ENCODE measurements at regions not wholly inside any gene's neighbourhood (a gene's known extent, or its start where the extent isn't known, plus 50 kb on each side); places are given as distances from the start of the nearest gene placed in this dataset.

DNA sequence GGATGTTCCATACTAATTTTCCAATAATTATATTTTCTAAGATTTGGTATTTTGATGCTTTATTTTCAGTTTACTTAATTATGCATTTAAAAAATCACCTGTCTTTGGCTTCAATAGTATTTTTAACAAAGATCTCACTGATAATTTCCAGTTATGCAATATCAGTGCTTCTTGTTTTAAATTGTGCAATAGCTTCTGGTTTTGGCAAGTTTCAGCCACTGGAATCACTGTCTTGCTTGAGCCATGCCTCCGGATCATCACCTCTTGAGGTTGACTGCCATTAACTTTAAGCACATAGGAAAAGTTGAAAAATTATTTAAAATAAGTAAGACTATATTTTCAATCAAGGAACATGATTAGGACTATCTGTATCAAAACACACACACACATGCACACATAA lies 1242.1 kb downstream of the HACE1 start:
- intact Hi-C loops (cut with DNase I, micrococcal nuclease) = no loop called here
- H3K9me3 ChIP-seq = no peaks in the 10 kb centered on the region

GRCh38 chr6:103587722-103588121 lies 1272.0 kb downstream of the HACE1 start:
- no peaks in the 10 kb centered on the region for H3K4me1 ChIP-seq (ENCODE audit: low read depth)
- no peaks in the 10 kb centered on the region for H3K36me3 ChIP-seq (ENCODE audit: low read depth)
- intact Hi-C loops (cut with DNase I, micrococcal nuclease) = no loop called here
- H3K9me3 ChIP-seq = peaks cover 2% of the 10 kb centered on the region
- TF ChIP-seq, protein P1, sequence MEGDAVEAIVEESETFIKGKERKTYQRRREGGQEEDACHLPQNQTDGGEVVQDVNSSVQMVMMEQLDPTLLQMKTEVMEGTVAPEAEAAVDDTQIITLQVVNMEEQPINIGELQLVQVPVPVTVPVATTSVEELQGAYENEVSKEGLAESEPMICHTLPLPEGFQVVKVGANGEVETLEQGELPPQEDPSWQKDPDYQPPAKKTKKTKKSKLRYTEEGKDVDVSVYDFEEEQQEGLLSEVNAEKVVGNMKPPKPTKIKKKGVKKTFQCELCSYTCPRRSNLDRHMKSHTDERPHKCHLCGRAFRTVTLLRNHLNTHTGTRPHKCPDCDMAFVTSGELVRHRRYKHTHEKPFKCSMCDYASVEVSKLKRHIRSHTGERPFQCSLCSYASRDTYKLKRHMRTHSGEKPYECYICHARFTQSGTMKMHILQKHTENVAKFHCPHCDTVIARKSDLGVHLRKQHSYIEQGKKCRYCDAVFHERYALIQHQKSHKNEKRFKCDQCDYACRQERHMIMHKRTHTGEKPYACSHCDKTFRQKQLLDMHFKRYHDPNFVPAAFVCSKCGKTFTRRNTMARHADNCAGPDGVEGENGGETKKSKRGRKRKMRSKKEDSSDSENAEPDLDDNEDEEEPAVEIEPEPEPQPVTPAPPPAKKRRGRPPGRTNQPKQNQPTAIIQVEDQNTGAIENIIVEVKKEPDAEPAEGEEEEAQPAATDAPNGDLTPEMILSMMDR (IDR thresholded peaks at IDR 0.05) = no peak
- ATAC-seq (no peak), DNase-seq (no peak)
- no peak overlapping the region for H3K4me3 ChIP-seq

More for the DNA sequence above, 1242.1 kb downstream of the HACE1 start:
- Histone ChIP-seq H3K36me3 (ENCODE audit: low read depth) (no peaks in the 10 kb centered on the region), H3K4me3 (no peak overlapping the region), H3K4me1 (ENCODE audit: low read depth) (no peaks in the 10 kb centered on the region)
- TF ChIP-seq, protein P1 (IDR thresholded peaks at IDR 0.05) = no peak
- no peak for ATAC-seq
- DNase-seq = no peak

DNA sequence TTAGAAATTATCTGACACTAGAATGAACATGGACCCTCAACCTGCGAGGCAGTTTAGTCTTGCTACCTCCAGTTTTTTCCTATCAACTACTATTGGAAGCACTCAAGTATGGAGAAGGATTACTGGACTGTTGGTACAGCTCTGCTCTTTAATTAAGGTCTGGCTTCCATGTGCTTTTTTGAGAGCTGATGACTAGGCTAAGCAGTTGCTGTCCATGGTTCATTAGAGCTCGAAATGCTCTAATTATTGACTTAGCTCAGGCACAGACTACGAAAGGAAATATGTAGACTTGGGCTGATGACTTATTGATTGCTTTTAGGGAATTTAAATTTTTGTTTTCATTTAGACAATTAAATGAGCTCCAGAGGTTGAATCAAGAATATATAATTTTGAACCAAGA lies 1281.6 kb downstream of the HACE1 start:
- Histone ChIP-seq H3K36me3 (ENCODE audit: low read depth) (no peaks in the 10 kb centered on the region), H3K4me1 (ENCODE audit: low read depth) (no peaks in the 10 kb centered on the region), H3K9me3 (peaks cover 3% of the 10 kb centered on the region), H3K4me3 (no peak overlapping the region)
- TF ChIP-seq, protein P1 (IDR thresholded peaks at IDR 0.05) = no peak
- ATAC-seq = no peak
- intact Hi-C loops (cut with DNase I, micrococcal nuclease) = no loop called here
- no peak for DNase-seq

DNA sequence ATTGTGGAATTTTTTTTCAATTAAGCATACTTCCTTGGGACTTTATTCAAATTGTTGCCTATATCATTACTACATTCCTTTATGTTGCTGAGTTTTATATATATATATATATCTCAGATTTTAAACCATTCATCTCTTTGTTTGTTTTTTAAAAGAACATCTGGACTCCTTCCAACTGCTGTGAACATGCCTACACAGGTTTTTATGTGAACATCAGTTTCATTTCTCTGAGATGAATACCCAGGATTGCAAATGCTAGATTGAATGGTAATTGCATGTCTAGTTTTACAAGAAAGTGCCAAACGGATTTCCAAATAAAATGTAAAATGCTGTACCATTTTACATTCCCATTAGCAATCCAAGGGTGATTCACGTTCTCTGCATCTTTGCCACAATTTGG lies 1289.3 kb downstream of the HACE1 start:
- ATAC-seq = no peak
- H3K4me3 ChIP-seq = no peak overlapping the region
- DNase-seq = no peak

GRCh38 chr6:103554911-103555310 lies 1304.8 kb downstream of the HACE1 start:
- intact Hi-C loops (cut with DNase I, micrococcal nuclease) = no loop called here
- H3K4me1 ChIP-seq (ENCODE audit: low read depth) = no peaks in the 10 kb centered on the region
- H3K9me3 ChIP-seq = peaks cover 3% of the 10 kb centered on the region
- DNase-seq (no peak), ATAC-seq (no peak)
- H3K36me3 ChIP-seq (ENCODE audit: low read depth) = no peaks in the 10 kb centered on the region
- no peak overlapping the region for H3K4me3 ChIP-seq
- TF ChIP-seq, protein P1 (IDR thresholded peaks at IDR 0.05) = no peak

More for the DNA sequence above, 1289.3 kb downstream of the HACE1 start:
- H3K36me3 ChIP-seq (ENCODE audit: low read depth) = no peaks in the 10 kb centered on the region
- H3K9me3 ChIP-seq = no peaks in the 10 kb centered on the region
- TF ChIP-seq, protein P1 (IDR thresholded peaks at IDR 0.05) = no peak
- intact Hi-C loops (cut with DNase I, micrococcal nuclease) = no loop called here
- H3K4me1 ChIP-seq (ENCODE audit: low read depth) = no peaks in the 10 kb centered on the region

DNA sequence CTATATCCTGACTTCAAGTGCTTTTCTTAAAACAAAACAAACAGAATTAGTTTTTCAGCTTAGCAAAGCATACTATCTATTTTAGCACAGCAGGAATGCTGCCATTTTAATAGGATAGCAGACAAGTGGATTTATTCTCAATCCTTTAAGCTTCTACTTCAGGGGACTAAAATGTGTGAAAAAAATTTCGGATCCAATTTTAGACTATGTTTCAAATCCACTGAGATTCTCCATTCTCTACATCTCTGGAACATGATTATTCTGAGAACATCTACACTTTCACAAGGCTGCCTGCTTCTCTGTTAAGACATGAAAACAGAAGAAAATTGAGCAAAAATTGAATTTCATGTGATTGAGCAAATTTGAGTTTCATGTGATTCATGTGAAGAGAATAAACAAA lies 1321.3 kb downstream of the HACE1 start:
- TF ChIP-seq, protein P1 (IDR thresholded peaks at IDR 0.05) = no peak
- Histone ChIP-seq H3K4me3 (no peak overlapping the region), H3K4me1 (ENCODE audit: low read depth) (no peaks in the 10 kb centered on the region), H3K36me3 (ENCODE audit: low read depth) (no peaks in the 10 kb centered on the region), H3K9me3 (no peaks in the 10 kb centered on the region)
- DNase-seq = no peak
- ATAC-seq = no peak
- intact Hi-C loops (cut with DNase I, micrococcal nuclease) = no loop called here

Data from mucosa of descending colon (tissue), 3 donors.